GM12878 (cell line): ENCODE measurements at regions not wholly inside any gene's neighbourhood (a gene's known extent, or its start where the extent isn't known, plus 50 kb on each side); places are given as distances from the start of the nearest gene placed in this dataset.

Experiments
- ATAC-seq: fragments of 200-7000 bp; cut with Tn5 transposase; 3 replicates; pipeline ENCODE4 v1.9.1; 2020; ENCODE audit warnings: mild to moderate bottlenecking, moderate library complexity
- BruUV-seq: library from RNA; stranded (reverse); fragments of 400-500 nt; replicated peaks from 2 replicates; lab custom pipeline; 2021; lab: Mats Ljungman, UMichigan
- CTCF ChIA-PET: fragments of 300-600 bp; sonication (Branson Sonifier 250); formaldehyde crosslinking; extraction: SDS; loops from one replicate; lab custom pipeline; 2021; ENCODE audit warnings: inconsistent platforms; lab: Yijun Ruan, JAX
- POLR2A ChIA-PET: fragments of 350-600 bp; formaldehyde crosslinking; extraction: SDS; loops from one replicate; lab custom pipeline; 2021; ENCODE audit warnings: inconsistent platforms; lab: Charles Lee
- RAD21 ChIA-PET: fragments of 300-600 bp; sonication (Branson Sonifier 250); formaldehyde crosslinking; loops from one replicate; lab custom pipeline; 2023; ENCODE audit warnings: antibody characterized with exemption; ENCODE audit not compliant: unreplicated experiment; lab: Charles Lee
- SMC1A ChIA-PET: fragments of 300-600 bp; sonication (Branson Sonifier 250); formaldehyde crosslinking; loops from one replicate; lab custom pipeline; 2023; ENCODE audit not compliant: unreplicated experiment, uncharacterized antibody; lab: Charles Lee
- DNase-seq: peaks from one replicate; pipeline ENCODE4 v3.0.0-alpha.2; 2011; ENCODE audit warnings: low read depth, low spot score
- FAIRE-seq: peaks from 3 replicates; lab custom pipeline; 2011; peaks lifted over from hg19 to GRCh38; lab: Jason Lieb, UNC
- H2AFZ ChIP-seq: 2 replicates; pipeline ENCODE4 v1.6.0; 2011; ENCODE audit warnings: low read depth, low read length, control low read depth; ENCODE audit not compliant: control insufficient read depth
- H3K27ac ChIP-seq: 2 replicates; pipeline ENCODE4 v1.5.1; 2011; ENCODE audit warnings: control low read depth; ENCODE audit not compliant: control insufficient read depth, insufficient read depth
- H3K27me3 ChIP-seq, 2 experiments: replicated peaks in 1 of 2; 2 replicates each; pipeline versions ENCODE4 v1.6.0 to v1.6.1; 2011; ENCODE audit warnings: low read length in 1 of 2; ENCODE audit not compliant: control insufficient read depth in 2 of 2, insufficient read depth in 2 of 2
- H3K36me3 ChIP-seq, 2 experiments: 2 replicates each; pipeline ENCODE4 v1.5.1; 2011; ENCODE audit warnings: low read length in 1 of 2; ENCODE audit not compliant: control insufficient read depth in 2 of 2, insufficient read depth in 2 of 2
- H3K4me1 ChIP-seq: 2 replicates; pipeline ENCODE4 v1.6.1; 2011; ENCODE audit warnings: mild to moderate bottlenecking, low read length, moderate library complexity, mixed read lengths; ENCODE audit not compliant: control insufficient read depth, insufficient read depth
- H3K4me2 ChIP-seq: 2 replicates; pipeline ENCODE4 v1.6.0; 2011; ENCODE audit warnings: control low read depth; ENCODE audit not compliant: control insufficient read depth, insufficient read depth
- H3K4me3 ChIP-seq: fragments of 200-600 bp; sonication (generic); 2 replicates; pipeline ENCODE4 v1.5.1; 2016
- H3K79me2 ChIP-seq: 2 replicates; pipeline ENCODE4 v1.6.0; 2011; ENCODE audit warnings: low read length; ENCODE audit not compliant: control insufficient read depth, insufficient read depth
- H3K9ac ChIP-seq: 2 replicates; pipeline ENCODE4 v1.8.0; 2011; ENCODE audit warnings: low read length, control low read depth, mixed read lengths; ENCODE audit not compliant: control insufficient read depth, insufficient read depth
- H3K9me3 ChIP-seq: replicated peaks from 3 replicates; pipeline ENCODE4 v1.5.1; 2011; ENCODE audit warnings: mild to moderate bottlenecking, low read length; ENCODE audit not compliant: control insufficient read depth, insufficient read depth
- H4K20me1 ChIP-seq: 2 replicates; pipeline ENCODE4 v1.6.0; 2011; ENCODE audit not compliant: control insufficient read depth, insufficient read depth
- JUND ChIP-seq: IDR thresholded peaks from 2 replicates; pipeline ENCODE4 v1.6.1; 2012; ENCODE audit warnings: low read depth, mild to moderate bottlenecking, low read length, improper control_type of control experiment, moderate library complexity
- MTA3 ChIP-seq: IDR thresholded peaks from 2 replicates; pipeline ENCODE4 v1.6.1; 2012; ENCODE audit warnings: low read length, inconsistent platforms, borderline replicate concordance
- MXI1 ChIP-seq: fragments of 150-350 bp; IDR thresholded peaks from 2 replicates; pipeline ENCODE4 v1.6.1; 2011; ENCODE audit warnings: low read depth, mild to moderate bottlenecking, inconsistent platforms, low read length, improper control_type of control experiment
- YY1 ChIP-seq: IDR thresholded peaks from 2 replicates; pipeline ENCODE4 v1.6.1; 2011; ENCODE audit warnings: low read depth, mild to moderate bottlenecking, low read length
- ZNF274 ChIP-seq: IDR thresholded peaks from one replicate; pipeline ENCODE4 v1.8.0; 2011; ENCODE audit not compliant: insufficient read length, insufficient read depth
- WGBS: methylation state at CpG from one replicate; pipeline ENCODE4 v1.1.6; 2016; ENCODE audit warnings: low lambda C conversion rate; ENCODE audit not compliant: insufficient replicate concordance, insufficient coverage; ENCODE audit errors: missing lambda C conversion rate; 5-methylcytosine and 5-hydroxymethylcytosine counted together
- in situ Hi-C: fragments of 300-500 bp; cut with MboI; formaldehyde crosslinking; loops from 9 replicates; pipeline ENCODE4 v1.14.3; 2018; ENCODE audit warnings: mixed read lengths
- intact Hi-C: fragments of 100-400 bp; cut with micrococcal nuclease; formaldehyde crosslinking; loops from one replicate; pipeline ENCODE4 v1.14.2; 2022; ENCODE audit not compliant: unreplicated experiment
- TF ChIP-seq, protein P1 (sequence below): fragments of 150-350 bp; IDR thresholded peaks from 2 replicates; pipeline ENCODE4 v1.6.1; 2016; ENCODE audit warnings: low read depth, low read length
- TF ChIP-seq, protein P2 (sequence below): fragments of 450-650 bp; IDR thresholded peaks from 2 replicates; pipeline ENCODE4 v1.6.1; 2016; ENCODE audit warnings: mild to moderate bottlenecking
- TF ChIP-seq, protein P3 (sequence below): fragments of 450-650 bp; formaldehyde crosslinking; IDR thresholded peaks from 2 replicates; pipeline ENCODE4 v1.5.0; 2022; ENCODE audit warnings: mild to moderate bottlenecking, missing genetic modification characterization

DNA sequence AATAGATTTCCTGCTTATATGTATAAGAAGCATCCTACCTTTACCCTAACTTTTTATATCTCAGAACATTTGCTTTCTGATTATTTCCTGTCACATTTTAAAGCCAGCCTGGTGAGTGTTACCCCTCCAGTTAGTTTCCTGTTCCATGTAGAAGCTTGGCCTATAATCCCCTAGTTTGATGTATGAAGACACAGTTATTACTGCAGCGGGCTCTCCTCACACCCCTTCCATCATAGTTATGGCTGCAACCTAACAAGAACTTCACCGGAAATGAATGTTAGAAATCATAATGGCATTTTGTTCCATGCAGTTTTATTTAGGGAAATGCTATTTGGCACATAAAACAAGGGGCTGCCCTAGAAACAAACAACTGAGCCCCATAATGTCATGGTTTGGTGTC, 400.2 kb upstream of the SETBP1 start:
- no peak overlapping the region for H3K4me3 ChIP-seq
- H3K79me2 ChIP-seq = no peaks in the 10 kb centered on the region
- H4K20me1 ChIP-seq = no peaks in the 10 kb centered on the region
- H3K36me3 ChIP-seq = no peaks in the 10 kb centered on the region
- no peak overlapping the region for H3K27ac ChIP-seq
- H3K9me3 ChIP-seq = no peaks in the 10 kb centered on the region
- ATAC-seq = no peak
- CTCF ChIA-PET = no interaction called here
- no peak for DNase-seq
- POLR2A ChIA-PET = no interaction called here
- SMC1A ChIA-PET = no interaction called here
- no peak for TF ChIP-seq JUND
- no peak for TF ChIP-seq MTA3
- TF ChIP-seq, protein P1, sequence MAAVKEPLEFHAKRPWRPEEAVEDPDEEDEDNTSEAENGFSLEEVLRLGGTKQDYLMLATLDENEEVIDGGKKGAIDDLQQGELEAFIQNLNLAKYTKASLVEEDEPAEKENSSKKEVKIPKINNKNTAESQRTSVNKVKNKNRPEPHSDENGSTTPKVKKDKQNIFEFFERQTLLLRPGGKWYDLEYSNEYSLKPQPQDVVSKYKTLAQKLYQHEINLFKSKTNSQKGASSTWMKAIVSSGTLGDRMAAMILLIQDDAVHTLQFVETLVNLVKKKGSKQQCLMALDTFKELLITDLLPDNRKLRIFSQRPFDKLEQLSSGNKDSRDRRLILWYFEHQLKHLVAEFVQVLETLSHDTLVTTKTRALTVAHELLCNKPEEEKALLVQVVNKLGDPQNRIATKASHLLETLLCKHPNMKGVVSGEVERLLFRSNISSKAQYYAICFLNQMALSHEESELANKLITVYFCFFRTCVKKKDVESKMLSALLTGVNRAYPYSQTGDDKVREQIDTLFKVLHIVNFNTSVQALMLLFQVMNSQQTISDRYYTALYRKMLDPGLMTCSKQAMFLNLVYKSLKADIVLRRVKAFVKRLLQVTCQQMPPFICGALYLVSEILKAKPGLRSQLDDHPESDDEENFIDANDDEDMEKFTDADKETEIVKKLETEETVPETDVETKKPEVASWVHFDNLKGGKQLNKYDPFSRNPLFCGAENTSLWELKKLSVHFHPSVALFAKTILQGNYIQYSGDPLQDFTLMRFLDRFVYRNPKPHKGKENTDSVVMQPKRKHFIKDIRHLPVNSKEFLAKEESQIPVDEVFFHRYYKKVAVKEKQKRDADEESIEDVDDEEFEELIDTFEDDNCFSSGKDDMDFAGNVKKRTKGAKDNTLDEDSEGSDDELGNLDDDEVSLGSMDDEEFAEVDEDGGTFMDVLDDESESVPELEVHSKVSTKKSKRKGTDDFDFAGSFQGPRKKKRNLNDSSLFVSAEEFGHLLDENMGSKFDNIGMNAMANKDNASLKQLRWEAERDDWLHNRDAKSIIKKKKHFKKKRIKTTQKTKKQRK = no peak
- no peak overlapping the region for H2AFZ ChIP-seq
- no TSS peak for BruUV-seq
- in situ Hi-C loops (no loop called here), intact Hi-C loops (no loop called here)
- H3K4me2 ChIP-seq = no peak overlapping the region
- WGBS = 21% methylated on average over 2 of the region's 2 CpGs
- RAD21 ChIA-PET = no interaction called here
- no peaks in the 10 kb centered on the region for H3K27me3 ChIP-seq
- H3K9ac ChIP-seq = no peak overlapping the region
- FAIRE-seq = no peak
- H3K4me1 ChIP-seq = no peaks in the 10 kb centered on the region

DNA sequence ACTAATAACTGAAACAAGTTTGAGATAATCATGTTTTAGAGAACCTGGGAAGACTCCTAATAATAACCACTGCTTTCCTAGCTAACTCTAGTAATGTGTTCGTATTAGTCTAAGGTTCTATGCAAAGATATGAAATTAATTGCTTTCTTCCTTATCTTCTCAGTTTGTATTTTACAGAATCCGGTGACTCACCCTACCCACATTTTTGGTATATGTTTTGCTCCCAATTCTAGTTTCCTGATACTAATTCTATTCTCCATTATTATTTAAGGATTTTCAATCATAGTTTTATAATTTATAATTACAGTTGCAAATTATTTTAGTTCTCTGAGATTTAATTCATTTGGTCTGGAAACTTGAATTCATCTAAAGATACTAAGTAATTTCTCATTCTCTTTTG, 394.6 kb upstream of the SETBP1 start:
- RAD21 ChIA-PET = no interaction called here
- Histone ChIP-seq H3K4me3 (no peak overlapping the region), H3K79me2 (no peaks in the 10 kb centered on the region), H3K4me1 (no peaks in the 10 kb centered on the region), H3K36me3 (no peaks in the 10 kb centered on the region), H3K9ac (no peak overlapping the region), H3K4me2 (no peak overlapping the region), H3K27ac (no peak overlapping the region), H3K9me3 (no peaks in the 10 kb centered on the region), H3K27me3 (no peaks in the 10 kb centered on the region), H2AFZ (no peak overlapping the region), H4K20me1 (no peaks in the 10 kb centered on the region)
- no TSS peak for BruUV-seq
- intact Hi-C loops = no loop called here
- DNase-seq (no peak), ATAC-seq (no peak), FAIRE-seq (no peak)
- WGBS = 0% methylated on average over 2 of the region's 2 CpGs
- CTCF ChIA-PET = no interaction called here
- SMC1A ChIA-PET = no interaction called here
- POLR2A ChIA-PET = no interaction called here
- in situ Hi-C loops = no loop called here
- no peak for TF ChIP-seq ZNF274
- TF ChIP-seq YY1 = no peak
- TF ChIP-seq, protein P2, sequence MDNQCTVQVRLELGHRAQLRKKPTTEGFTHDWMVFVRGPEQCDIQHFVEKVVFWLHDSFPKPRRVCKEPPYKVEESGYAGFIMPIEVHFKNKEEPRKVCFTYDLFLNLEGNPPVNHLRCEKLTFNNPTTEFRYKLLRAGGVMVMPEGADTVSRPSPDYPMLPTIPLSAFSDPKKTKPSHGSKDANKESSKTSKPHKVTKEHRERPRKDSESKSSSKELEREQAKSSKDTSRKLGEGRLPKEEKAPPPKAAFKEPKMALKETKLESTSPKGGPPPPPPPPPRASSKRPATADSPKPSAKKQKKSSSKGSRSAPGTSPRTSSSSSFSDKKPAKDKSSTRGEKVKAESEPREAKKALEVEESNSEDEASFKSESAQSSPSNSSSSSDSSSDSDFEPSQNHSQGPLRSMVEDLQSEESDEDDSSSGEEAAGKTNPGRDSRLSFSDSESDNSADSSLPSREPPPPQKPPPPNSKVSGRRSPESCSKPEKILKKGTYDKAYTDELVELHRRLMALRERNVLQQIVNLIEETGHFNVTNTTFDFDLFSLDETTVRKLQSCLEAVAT = no peak
- TF ChIP-seq MXI1 = no peak
- TF ChIP-seq, protein P3, sequence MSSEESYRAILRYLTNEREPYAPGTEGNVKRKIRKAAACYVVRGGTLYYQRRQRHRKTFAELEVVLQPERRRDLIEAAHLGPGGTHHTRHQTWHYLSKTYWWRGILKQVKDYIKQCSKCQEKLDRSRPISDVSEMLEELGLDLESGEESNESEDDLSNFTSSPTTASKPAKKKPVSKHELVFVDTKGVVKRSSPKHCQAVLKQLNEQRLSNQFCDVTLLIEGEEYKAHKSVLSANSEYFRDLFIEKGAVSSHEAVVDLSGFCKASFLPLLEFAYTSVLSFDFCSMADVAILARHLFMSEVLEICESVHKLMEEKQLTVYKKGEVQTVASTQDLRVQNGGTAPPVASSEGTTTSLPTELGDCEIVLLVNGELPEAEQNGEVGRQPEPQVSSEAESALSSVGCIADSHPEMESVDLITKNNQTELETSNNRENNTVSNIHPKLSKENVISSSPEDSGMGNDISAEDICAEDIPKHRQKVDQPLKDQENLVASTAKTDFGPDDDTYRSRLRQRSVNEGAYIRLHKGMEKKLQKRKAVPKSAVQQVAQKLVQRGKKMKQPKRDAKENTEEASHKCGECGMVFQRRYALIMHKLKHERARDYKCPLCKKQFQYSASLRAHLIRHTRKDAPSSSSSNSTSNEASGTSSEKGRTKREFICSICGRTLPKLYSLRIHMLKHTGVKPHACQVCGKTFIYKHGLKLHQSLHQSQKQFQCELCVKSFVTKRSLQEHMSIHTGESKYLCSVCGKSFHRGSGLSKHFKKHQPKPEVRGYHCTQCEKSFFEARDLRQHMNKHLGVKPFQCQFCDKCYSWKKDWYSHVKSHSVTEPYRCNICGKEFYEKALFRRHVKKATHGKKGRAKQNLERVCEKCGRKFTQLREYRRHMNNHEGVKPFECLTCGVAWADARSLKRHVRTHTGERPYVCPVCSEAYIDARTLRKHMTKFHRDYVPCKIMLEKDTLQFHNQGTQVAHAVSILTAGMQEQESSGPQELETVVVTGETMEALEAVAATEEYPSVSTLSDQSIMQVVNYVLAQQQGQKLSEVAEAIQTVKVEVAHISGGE (CRISPR knock-in tag) = no peak
